Kidney (tissue), 13 donors: ENCODE measurements at regions not wholly inside any gene's neighbourhood (a gene's known extent, or its start where the extent isn't known, plus 50 kb on each side); places are given as distances from the start of the nearest gene placed in this dataset.

ENCODE experiments used
- DNase-seq, 5 donors: peaks; one replicate each; pipeline ENCODE4 v3.0.0-alpha.2; 2013 to 2020
- FAIRE-seq: peaks from 2 replicates; lab custom pipeline; 2012; peaks lifted over from hg19 to GRCh38; lab: Jason Lieb, UNC
- H3K27ac ChIP-seq, 2 donors: one replicate each; pipeline ENCODE4 v1.7.0; 2013; ENCODE audit warnings: low read depth in 2 of 2, low read length in 2 of 2, inconsistent platforms in 1 of 2
- H3K27me3 ChIP-seq: one replicate; pipeline ENCODE4 v1.7.1; 2013; ENCODE audit warnings: low read length, inconsistent platforms; ENCODE audit not compliant: control insufficient read depth, insufficient read depth
- H3K36me3 ChIP-seq, 3 donors: one replicate each; pipeline versions ENCODE4 v1.7.0 to v1.7.1; 2013; ENCODE audit warnings: low read length in 3 of 3, control low read depth in 1 of 3, inconsistent platforms in 1 of 3; ENCODE audit not compliant: insufficient read depth in 3 of 3, control insufficient read depth in 2 of 3
- H3K4me1 ChIP-seq, 3 donors: one replicate each; pipeline versions ENCODE4 v1.7.0 to v1.7.1; 2013; ENCODE audit warnings: low read length in 3 of 3, inconsistent platforms in 1 of 3, low read depth in 1 of 3; ENCODE audit not compliant: control insufficient read depth in 2 of 3, insufficient read depth in 2 of 3
- H3K4me3 ChIP-seq, 3 donors: one replicate each; pipeline versions ENCODE4 v1.7.0 to v1.8.1; 2013; ENCODE audit warnings: low read length in 3 of 3, control low read depth in 1 of 3, inconsistent platforms in 1 of 3
- H3K9ac ChIP-seq, 3 donors: one replicate each; pipeline versions ENCODE4 v1.7.0 to v1.7.1; 2013; ENCODE audit warnings: low read length in 3 of 3, control low read depth in 1 of 3, inconsistent platforms in 1 of 3
- H3K9me3 ChIP-seq, 3 donors: one replicate each; pipeline versions ENCODE4 v1.7.0 to v1.7.1; 2013; ENCODE audit warnings: low read length in 3 of 3, control low read depth in 1 of 3, inconsistent platforms in 1 of 3; ENCODE audit not compliant: control insufficient read depth in 2 of 3, insufficient read depth in 1 of 3
- CTCF ChIP-seq: IDR thresholded peaks from 3 replicates; pipeline ENCODE4 v1.5.1; 2012; ENCODE audit warnings: mild to moderate bottlenecking, moderate library complexity, borderline replicate concordance; ENCODE audit not compliant: insufficient read depth; ENCODE audit errors: extremely low read depth
- intact Hi-C: fragments of 100-400 bp; cut with DNase I; formaldehyde crosslinking; loops from one replicate; pipeline ENCODE4 v1.11.1; 2022
- donor health status: control.
- donor health status: control.
- donor health status: control.
- donor health status: control.
- donor health status: control.
- donor health status: DM: yes; HTN: yes; CAD: no.
- donor health status: Normal renal cell carcinoma (clear cell type).

GRCh38 chr15:29476503-29477080 lies 207.0 kb upstream of the NSMCE3 start:
- intact Hi-C loops = no loop called here
- no peak for DNase-seq
- Histone ChIP-seq H3K27me3 (no peaks in the 10 kb centered on the region), H3K4me3 (no peak overlapping the region), H3K36me3 (no peaks in the 10 kb centered on the region), H3K9me3 (no peaks in the 10 kb centered on the region), H3K27ac (no peak overlapping the region), H3K4me1 (no peaks in the 10 kb centered on the region), H3K9ac (no peak overlapping the region)
- TF ChIP-seq CTCF = no peak
- FAIRE-seq = no peak

- H3K4me1 ChIP-seq = no peaks in the 10 kb centered on the region
- H3K27me3 ChIP-seq = no peaks in the 10 kb centered on the region
- H3K4me3 ChIP-seq = no peak overlapping the region
- H3K9ac ChIP-seq = no peak overlapping the region
- intact Hi-C loops = no loop called here
- H3K9me3 ChIP-seq = no peaks in the 10 kb centered on the region
- DNase-seq (no peak), FAIRE-seq (no peak)
- no peaks in the 10 kb centered on the region for H3K36me3 ChIP-seq
- no peak for TF ChIP-seq CTCF
- no peak overlapping the region for H3K27ac ChIP-seq
These were observed 205.5 kb upstream of the NSMCE3 start for GRCh38 chr15:29475096-29475495.

GRCh38 chr15:29473621-29474105 lies 204.0 kb upstream of the NSMCE3 start:
- no peak for TF ChIP-seq CTCF
- no peaks in the 10 kb centered on the region for H3K4me1 ChIP-seq
- no peaks in the 10 kb centered on the region for H3K9me3 ChIP-seq
- H3K9ac ChIP-seq = no peak overlapping the region
- FAIRE-seq = no peak
- DNase-seq = no peak
- no peak overlapping the region for H3K27ac ChIP-seq
- H3K4me3 ChIP-seq = no peak overlapping the region
- no peaks in the 10 kb centered on the region for H3K27me3 ChIP-seq
- intact Hi-C loops = no loop called here
- no peaks in the 10 kb centered on the region for H3K36me3 ChIP-seq
